NCI-H82 (cell line): ENCODE measurements at regions not wholly inside any gene's neighbourhood (a gene's known extent, or its start where the extent isn't known, plus 50 kb on each side); places are given as distances from the start of the nearest gene placed in this dataset.

Experiments used
- DNase-seq: peaks from one replicate; lab custom pipeline; 2025; lab: John Stamatoyannopoulos, UW

DNA sequence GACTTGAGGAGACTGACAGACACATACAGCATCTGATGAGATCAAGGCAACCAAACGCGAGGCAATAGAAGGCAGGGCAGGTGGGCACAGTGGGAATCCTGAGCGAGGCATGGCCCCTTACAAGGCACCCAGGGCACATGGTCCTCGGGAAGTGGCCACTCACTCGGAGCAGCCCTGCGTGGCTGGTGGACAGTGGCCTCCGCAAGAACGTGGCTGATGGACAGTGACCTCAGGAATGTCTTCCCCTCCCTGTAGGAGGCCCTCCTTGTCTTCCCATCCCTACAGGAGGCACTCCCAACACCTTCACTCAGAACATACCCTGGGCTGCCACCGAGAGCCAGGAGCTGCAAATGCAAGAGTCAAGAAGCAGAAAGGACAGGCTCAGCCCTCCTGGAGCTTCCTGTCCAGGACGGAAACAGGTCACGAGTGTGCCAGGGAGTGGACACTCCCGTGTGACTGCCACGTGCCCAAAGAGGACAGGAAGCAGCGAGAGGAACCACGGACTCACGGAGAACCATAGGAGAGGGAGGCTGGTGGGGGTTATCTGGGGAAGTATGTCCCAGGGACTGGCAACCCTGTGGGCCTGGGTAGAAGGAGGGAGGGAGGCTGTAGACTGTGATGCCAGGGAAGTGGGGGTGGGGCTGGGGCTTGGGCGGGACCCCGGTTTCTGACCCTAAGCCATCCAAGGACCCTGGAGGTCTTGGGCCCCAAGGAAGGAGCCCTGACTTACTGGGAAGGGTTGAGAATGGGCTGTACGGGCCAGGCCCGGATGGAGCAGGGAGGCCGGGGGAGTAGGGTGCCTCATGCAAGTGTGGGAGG is 321.9 kb upstream of the IRX4 start:
- no peak for DNase-seq

DNA sequence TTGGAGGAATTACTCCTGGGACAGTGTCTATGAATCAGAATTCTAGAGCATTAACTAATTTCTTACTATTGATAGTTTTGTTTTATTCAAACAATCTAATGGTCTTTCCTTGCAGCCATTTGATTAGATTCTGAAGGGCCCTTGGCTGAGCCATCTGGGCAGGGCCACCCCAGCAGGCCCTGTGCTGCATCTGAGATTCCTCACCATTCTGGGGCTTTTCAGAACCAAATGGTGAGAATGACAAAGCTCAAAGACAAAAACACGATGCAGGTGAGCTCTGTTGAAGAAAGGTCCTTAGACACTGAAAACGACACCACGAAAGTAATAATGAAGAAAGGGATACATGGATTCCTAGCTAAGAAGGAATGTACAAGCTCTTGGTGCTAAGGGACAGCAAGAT is 321.0 kb upstream of the IRX4 start:
- DNase-seq, result no peak

GRCh38 chr5:2201832-2202231 is 319.1 kb upstream of the IRX4 start:
- DNase-seq, result no peak

DNA sequence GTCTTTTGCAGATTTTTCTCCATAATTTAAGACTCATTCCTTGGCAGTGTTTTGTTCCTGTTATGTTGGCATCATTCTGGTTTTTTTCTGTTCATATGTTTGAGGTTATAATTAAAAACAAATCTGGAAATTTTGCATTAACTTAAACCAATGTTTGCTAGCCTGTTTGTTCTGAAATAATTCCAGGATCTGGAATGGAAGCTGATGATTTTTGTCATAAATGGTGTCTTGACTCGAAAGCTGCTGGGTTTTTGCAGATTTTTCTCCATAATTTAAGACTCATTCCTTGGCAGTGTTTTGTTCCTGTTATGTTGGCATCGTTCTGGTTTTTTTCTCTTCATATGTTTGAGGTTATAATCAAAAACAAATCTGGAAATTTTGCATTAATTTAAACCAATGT is 318.7 kb upstream of the IRX4 start:
- no peak for DNase-seq

- DNase-seq, result no peak
Observed at GRCh38 chr5:2201011-2201410, 318.3 kb upstream of the IRX4 start.

DNA sequence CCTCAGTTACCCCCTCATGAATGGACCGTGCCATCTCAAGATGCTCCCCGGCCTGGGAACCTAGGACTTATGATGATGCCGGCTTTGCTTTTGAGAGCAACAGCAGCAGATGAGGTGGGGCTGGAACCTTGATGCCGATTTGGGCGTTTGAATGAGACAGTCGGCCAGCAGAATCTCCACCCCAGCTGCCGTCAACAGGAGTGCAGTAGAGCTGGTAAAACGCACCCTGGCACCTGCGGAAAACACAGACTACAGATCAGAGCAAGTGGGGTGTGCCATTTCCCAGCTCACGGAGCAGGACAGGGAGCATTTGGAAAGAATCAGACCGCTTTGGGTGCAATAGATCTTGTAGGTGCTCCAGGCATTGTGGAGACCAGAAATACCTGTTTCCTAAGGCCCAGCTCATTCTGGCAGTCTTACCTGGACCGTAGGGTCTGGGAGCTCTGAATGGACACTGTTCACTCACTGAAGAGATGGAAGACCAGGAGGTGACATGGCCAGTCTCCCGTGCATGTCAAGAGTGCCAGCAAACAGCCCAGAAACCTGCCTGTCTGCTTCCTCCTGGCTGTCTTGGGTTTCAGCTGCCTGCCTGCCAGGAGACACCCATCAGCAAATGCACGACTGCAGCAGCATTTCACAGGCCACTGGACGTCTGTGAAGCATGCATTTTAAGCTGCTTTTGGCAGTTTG is 317.7 kb upstream of the IRX4 start:
- no peak for DNase-seq

GRCh38 chr5:2199697-2200096 is 317.0 kb upstream of the IRX4 start:
- DNase-seq, result no peak

DNA sequence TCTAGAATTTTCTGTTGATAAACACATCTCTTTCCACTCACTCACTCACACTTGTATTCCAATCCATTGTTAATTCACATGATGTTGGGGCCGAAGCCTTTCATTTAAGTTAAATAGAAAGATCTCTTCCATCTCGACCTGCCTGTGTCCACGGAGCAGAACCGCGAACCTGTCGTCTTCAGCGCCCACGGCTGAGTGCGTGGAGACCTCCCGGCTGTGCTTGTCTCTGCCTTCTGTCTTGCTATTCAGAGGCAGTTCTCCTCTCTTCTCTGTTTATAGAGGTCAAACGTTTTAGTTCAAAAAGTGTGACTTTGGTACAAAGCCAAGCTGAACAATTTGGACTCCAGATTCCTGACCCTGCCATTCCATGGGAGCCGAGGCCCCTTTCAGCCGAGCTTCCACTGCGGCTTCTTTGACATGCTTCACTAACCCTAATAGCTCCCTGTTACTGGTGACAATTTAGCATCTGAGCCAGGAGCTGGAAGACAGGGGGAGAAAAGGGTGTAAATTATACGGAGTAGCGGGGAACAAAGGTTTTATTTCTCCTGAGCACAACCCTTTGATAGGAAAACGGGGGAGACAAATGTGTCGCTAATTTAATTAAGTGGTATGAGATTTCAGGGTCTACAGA is 314.4 kb upstream of the IRX4 start:
- DNase-seq, result no peak

DNA sequence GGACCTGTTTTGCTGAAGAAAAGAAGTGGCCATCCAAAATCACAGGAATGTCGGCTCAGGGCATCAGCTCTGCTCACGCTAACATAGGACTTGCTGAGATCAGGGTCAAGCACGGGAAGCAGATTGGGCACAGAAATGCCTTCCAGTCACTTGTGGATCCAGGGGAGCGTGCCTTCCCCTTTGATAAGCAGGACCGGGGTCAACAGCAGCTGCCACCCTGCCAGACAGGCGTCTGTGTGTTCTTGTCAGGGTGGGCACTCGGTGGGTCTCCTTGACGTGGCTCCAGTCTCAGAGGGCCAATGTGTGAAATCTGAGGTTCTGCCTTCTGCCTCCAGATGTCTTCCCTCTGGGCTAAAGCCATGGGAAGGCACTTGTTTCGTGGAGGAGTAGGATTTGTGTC is 313.7 kb upstream of the IRX4 start:
- no peak for DNase-seq

DNA sequence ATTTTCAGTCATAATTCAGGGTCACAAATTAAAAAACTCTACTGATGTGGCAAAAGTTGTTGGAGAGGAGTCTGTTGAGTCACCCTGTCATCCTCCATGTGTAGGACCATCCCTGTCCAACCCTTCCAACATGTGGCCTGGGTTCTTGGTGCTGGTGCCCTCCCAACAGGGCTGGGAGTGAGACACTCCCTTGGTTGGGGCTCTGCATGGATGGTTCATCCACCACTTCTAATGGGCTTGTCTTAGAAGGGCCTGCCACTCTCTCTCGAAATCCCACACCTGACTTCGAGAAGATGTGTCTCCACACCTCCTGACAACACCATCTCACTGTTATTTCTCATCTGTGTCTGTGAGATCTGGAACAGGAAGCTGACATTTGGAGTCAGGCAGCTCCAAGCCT is 312.2 kb upstream of the IRX4 start:
- DNase-seq, result no peak

DNA sequence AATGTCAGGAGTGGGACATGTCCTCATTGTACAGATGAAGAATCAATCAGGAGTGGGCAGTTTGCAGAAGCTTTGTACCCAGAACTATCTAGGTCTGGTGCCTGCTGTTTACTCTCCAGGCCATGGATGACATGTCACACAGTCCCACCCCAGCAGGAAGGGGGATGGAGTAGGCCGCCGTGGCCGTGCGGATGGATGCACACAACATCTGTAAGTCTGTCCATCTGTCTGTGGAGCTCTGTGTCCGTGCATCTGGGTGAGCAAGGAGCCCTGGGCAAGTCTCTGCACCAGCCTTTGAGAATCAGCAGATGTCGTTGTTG is 311.5 kb upstream of the IRX4 start:
- no peak for DNase-seq

GRCh38 chr5:2193542-2194235 is 311.0 kb upstream of the IRX4 start:
- DNase-seq, result no peak

DNA sequence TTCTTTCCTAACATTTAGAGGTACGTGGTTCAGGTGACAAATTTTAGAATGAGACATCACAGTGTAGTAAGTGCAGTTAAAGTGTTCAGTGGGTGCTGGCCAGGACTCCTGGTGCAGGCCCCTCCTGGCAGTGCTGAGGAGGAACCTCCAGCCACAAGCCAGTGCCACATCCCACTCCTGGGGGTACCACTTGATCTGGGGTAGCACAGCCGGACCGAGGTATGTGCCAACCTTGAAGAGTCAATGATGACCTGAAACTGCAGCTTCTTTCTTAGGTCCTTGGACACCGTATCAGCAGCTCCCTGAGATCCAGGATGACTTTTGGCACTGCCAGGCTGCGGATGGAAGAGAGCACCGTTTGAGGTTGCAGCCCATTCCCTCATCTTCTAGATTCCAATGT is 310.4 kb upstream of the IRX4 start:
- DNase-seq, result no peak

DNA sequence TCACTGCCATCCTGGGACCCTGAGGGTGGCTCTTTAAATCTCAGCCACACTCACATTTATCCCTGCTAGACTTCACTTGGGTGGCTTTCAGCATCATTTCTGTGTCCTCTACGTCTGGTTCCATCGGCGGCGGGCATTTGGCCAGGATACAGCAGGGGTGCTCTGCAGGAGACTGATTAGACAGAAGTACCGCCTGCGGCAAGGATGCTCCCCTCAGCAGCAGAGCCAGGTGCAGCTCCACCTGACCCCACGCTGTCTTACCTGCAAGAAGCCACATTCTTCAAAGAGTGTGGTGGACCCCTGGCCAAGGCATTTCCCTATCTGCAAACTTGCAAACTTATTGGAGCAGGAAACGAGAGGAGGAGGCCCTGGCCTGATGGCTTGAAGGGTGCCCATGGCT is 309.8 kb upstream of the IRX4 start:
- no peak for DNase-seq

DNA sequence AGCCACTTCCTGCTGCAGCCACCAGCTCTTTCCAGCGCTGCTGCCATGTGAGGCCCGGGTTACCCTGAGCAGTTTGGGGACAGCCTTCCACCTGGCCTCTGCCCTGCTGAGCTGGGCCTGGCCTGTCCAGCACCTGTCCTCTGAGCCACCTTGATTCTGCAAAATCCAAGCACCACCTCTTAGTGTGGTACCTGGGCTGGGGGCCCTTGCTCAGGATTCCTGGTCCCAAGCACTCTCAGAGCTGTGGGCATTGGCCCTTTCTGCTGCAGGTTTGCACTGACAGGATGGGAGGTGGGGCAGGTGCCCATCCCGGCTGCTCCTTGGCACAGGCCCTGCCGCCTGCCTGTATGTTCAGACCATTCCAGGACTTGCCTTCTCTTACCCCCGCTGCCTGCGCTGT is 309.2 kb upstream of the IRX4 start:
- no peak for DNase-seq

GRCh38 chr5:2190549-2190948 is 307.8 kb upstream of the IRX4 start:
- DNase-seq, result no peak

DNA sequence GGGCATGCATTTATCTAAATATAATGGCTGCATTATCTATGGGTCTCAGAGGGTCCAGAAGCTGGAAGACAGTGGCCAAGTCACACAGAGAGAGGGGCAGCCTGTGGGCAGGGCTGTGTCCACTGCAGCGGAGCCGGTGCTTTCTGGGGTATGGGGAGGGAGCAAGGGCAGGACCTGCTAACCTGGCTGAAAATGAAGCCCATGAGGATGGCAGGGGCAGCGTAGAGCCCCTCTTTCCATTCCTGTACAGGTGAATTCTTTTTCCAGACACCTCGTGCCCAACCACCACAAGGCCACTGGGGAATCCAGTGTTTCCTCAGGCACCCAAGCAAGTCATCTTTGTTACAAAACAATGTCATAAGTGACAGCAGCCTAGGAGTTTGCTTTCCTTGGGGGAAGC is 305.9 kb upstream of the IRX4 start:
- no peak for DNase-seq

DNA sequence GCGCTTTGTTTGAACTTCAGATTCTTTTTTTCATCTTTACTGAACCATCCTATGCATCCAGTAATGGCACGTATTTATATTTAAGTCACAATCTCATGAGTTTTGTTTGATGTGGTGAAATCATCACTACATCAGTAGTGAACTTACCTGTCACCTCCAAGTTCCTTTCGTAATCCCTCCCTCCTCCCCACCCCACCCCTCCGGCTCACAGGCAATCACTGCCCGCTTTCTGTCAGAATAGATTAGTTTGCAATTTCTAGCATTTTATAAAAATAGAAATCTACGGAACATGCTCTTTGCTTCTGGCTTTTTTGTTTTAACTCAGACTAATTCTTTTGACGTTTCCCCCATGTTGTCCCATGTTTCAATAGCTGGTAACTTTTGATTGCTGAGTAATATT is 305.4 kb upstream of the IRX4 start:
- no peak for DNase-seq

GRCh38 chr5:2187687-2188086 is 305.0 kb upstream of the IRX4 start:
- no peak for DNase-seq

- no peak for DNase-seq
Observed at GRCh38 chr5:2187156-2187555, 304.4 kb upstream of the IRX4 start.

- no peak for DNase-seq
Observed at GRCh38 chr5:2186472-2187015, 303.8 kb upstream of the IRX4 start.

DNA sequence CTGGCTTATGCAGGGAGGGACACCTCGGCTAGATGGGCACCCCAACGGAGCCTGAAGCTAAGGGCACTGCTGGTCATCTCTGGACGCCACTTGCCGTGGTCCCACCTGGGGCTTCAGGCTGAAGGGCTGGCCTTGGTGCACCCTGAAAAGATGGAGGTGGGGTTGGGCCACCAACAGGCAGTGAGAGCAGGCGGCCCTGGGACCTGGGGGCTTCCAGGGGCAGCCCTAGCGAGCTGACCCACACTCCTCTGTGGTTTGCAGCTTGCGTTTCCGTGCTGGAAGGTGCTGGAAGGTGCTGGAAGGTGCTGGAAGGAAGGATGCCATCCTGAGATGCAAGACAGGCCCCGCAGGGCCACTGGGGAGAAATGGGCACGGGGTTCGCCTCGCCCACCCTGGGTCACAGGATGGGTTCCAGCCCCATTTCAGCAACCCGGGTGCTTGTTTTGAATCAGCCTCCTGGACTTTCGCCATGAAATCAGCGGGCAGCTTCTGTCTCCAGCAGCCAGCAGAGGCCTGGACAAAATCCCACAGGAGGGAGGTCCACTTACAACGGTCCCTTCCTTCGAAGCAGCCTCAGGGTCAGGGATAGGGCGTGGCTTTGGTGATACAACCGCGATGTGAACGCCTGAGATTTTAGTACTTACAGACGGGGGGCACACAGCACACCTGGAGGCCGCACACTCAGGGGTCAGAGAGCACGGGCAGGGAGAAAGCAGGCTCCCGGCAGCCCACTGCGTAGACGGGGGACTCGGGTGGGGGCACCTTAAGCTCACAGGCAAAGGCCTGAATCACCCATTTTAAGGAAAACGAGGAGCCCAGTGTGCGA is 303.1 kb upstream of the IRX4 start:
- no peak for DNase-seq
